ENCODE measurements at regions not wholly inside any gene's neighbourhood (a gene's known extent, or its start where the extent isn't known, plus 50 kb on each side); places are given as distances from the start of the nearest gene placed in this dataset.

DNA sequence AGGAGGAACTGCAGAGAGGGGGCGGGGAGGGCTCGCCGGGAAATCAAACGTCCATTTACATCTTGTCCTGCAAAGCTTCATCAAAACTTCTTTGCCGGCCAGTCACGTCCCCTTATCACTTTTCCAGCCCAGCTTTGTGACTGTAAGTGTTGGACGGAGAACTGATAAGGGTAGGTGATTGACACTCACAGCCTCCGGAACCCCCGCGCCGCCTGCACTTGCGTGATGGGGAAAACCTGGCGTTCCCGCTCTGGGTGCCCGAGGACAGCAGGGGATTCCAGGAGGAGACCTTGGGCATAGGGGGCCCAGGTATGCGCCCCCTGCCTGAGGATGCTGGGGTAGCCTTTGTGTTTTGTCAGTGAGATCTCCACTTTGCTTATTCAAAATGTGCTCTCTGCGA is 72.8 kb upstream of the ANKRD34C start:
- TF ChIP-seq CTCF (IDR thresholded peaks at IDR 0.05) (peak; percentile 7; the same call in 1 of the 2 replicates), REST (IDR thresholded peaks at IDR 0.05; ENCODE audit: low read depth, low read length) (no peak), SMC3 (IDR thresholded peaks at IDR 0.05; ENCODE audit: low read depth, low read length) (no peak), CHD2 (IDR thresholded peaks at IDR 0.05; ENCODE audit: low read length, partially characterized antibody) (no peak)
